K562 (cell line): ENCODE measurements at regions not wholly inside any gene's neighbourhood (a gene's known extent, or its start where the extent isn't known, plus 50 kb on each side); places are given as distances from the start of the nearest gene placed in this dataset.

Source experiments
- ATAC-seq: fragments of 200-7000 bp; cut with Tn5 transposase; 3 replicates; pipeline ENCODE4 v1.9.1; 2020; ENCODE audit warnings: moderate library complexity
- BruUV-seq: library from RNA; stranded (reverse); fragments of 400-500 nt; replicated peaks from 2 replicates; lab custom pipeline; 2021; lab: Mats Ljungman, UMichigan
- CTCF ChIA-PET: fragments of 300-600 bp; formaldehyde crosslinking; extraction: SDS; loops from one replicate; lab custom pipeline; 2021; ENCODE audit warnings: low intra/inter-chr PET ratio; lab: Yijun Ruan, JAX
- POLR2A ChIA-PET: fragments of 300-600, 350-650 bp; sonication (Branson Sonifier 250); formaldehyde crosslinking; extraction: SDS; loops from one replicate; lab custom pipeline; 2021; ENCODE audit warnings: antibody characterized with exemption, inconsistent platforms; lab: Yijun Ruan, JAX
- DNase-seq, 4 experiments: peaks; one replicate each; pipeline versions ENCODE4 v3.0.0 to v3.0.0-alpha.2; 2011 to 2018; ENCODE audit warnings: low spot score in 3 of 4, mixed read lengths in 3 of 4; ENCODE audit errors: extremely low read depth in 1 of 4
- FAIRE-seq: peaks from 2 replicates; lab custom pipeline; 2011; peaks lifted over from hg19 to GRCh38; lab: Jason Lieb, UNC
- H2AFZ ChIP-seq: 2 replicates; pipeline ENCODE4 v1.6.0; 2011; ENCODE audit warnings: low read depth, low read length, control low read depth, inconsistent platforms
- H3K27ac ChIP-seq: fragments of 200-600 bp; 3 replicates; pipeline ENCODE4 v1.8.0; 2011; ENCODE audit warnings: low read depth, mild to moderate bottlenecking, control low read depth, inconsistent platforms, low read length, moderate library complexity, mixed read lengths; ENCODE audit errors: extremely low read depth
- H3K27me3 ChIP-seq, 2 experiments: fragments of 300-600 bp in 1 of 2; 2 replicates in 1 of 2; 3 replicates in 1 of 2; pipeline versions ENCODE4 v1.6.0 to v1.8.0; 2011; ENCODE audit warnings: inconsistent platforms in 2 of 2, low read length in 2 of 2, mild to moderate bottlenecking in 1 of 2, mixed read lengths in 1 of 2, moderate library complexity in 1 of 2; ENCODE audit not compliant: control insufficient read depth in 2 of 2, insufficient read depth in 2 of 2
- H3K36me3 ChIP-seq: fragments of 300-600 bp; 3 replicates; pipeline ENCODE4 v1.8.0; 2011; ENCODE audit warnings: mild to moderate bottlenecking, low read length, inconsistent platforms; ENCODE audit not compliant: control insufficient read depth, insufficient read depth
- H3K4me1 ChIP-seq, 2 experiments: fragments of 200-600 bp in 1 of 2; replicated peaks in 1 of 2; 2 replicates in 1 of 2; 3 replicates in 1 of 2; pipeline versions ENCODE4 v1.5.1 to v1.8.0; 2011; ENCODE audit warnings: inconsistent platforms in 2 of 2, low read length in 2 of 2, mild to moderate bottlenecking in 1 of 2, mixed read lengths in 1 of 2, moderate library complexity in 1 of 2; ENCODE audit not compliant: control insufficient read depth in 2 of 2, insufficient read depth in 2 of 2
- H3K4me2 ChIP-seq: 2 replicates; pipeline ENCODE4 v1.6.1; 2011; ENCODE audit warnings: low read length, control low read depth, inconsistent platforms, mixed read lengths; ENCODE audit not compliant: insufficient read depth
- H3K4me3 ChIP-seq: fragments of 200-600 bp; sonication (generic), shearing (Covaris generic); 2 replicates; pipeline ENCODE4 v1.5.1; 2016; ENCODE audit warnings: control low read depth, inconsistent platforms
- H3K79me2 ChIP-seq: fragments of 200-600 bp; 3 replicates; pipeline ENCODE4 v1.8.0; 2011; ENCODE audit warnings: low read length, inconsistent platforms; ENCODE audit not compliant: control insufficient read depth, insufficient read depth
- H3K9ac ChIP-seq, 2 experiments: 2 replicates each; pipeline versions ENCODE4 v1.6.0 to v1.6.1; 2011; ENCODE audit warnings: low read depth in 2 of 2, low read length in 2 of 2, control low read depth in 1 of 2, inconsistent platforms in 1 of 2, mild to moderate bottlenecking in 1 of 2, mixed read lengths in 1 of 2; ENCODE audit not compliant: insufficient read depth in 1 of 2
- H3K9me1 ChIP-seq: one replicate; pipeline ENCODE4 v1.6.0; 2011; ENCODE audit warnings: inconsistent platforms, mild to moderate bottlenecking, low read length, moderate library complexity; ENCODE audit not compliant: control insufficient read depth, insufficient read depth
- H3K9me3 ChIP-seq: replicated peaks from 2 replicates; pipeline ENCODE4 v1.5.1; 2011; ENCODE audit warnings: low read depth, low read length, inconsistent platforms; ENCODE audit not compliant: control insufficient read depth, insufficient read depth
- H4K20me1 ChIP-seq: replicated peaks from 2 replicates; pipeline ENCODE4 v1.6.1; 2011; ENCODE audit warnings: low read length, inconsistent platforms, mixed read lengths; ENCODE audit not compliant: control insufficient read depth, insufficient read depth
- BMI1 ChIP-seq: fragments of 150-350 bp; IDR thresholded peaks from 2 replicates; pipeline ENCODE4 v1.6.1; 2014; ENCODE audit warnings: low read length
- CBFA2T2 ChIP-seq: fragments of 450-650 bp; conservative IDR thresholded peaks from 2 replicates; pipeline ENCODE4 v1.6.1; 2017; ENCODE audit warnings: mild to moderate bottlenecking
- CREB5 ChIP-seq: fragments of 250-450 bp; sonication (Bioruptor Pico); IDR thresholded peaks from 2 replicates; pipeline ENCODE4 v1.5.0; 2020; ENCODE audit warnings: mild to moderate bottlenecking
- E2F3 ChIP-seq: fragments of 250-450 bp; sonication (Bioruptor Pico); IDR thresholded peaks from 2 replicates; pipeline ENCODE4 v1.4.0; 2020; ENCODE audit warnings: mild to moderate bottlenecking
- GTF2E2 ChIP-seq: fragments of 200-800 bp; sonication (Bioruptor generic); IDR thresholded peaks from 2 replicates; pipeline ENCODE4 v1.6.1; 2016; ENCODE audit warnings: missing genetic modification characterization, missing compliant biosample characterization
- HLTF ChIP-seq: fragments of 450-650 bp; IDR thresholded peaks from 2 replicates; pipeline ENCODE4 v1.6.1; 2016
- POLR2G ChIP-seq: fragments of 200-400 bp; formaldehyde crosslinking; IDR thresholded peaks from 2 replicates; pipeline ENCODE4 v1.6.1; 2017; ENCODE audit warnings: low read depth, mild to moderate bottlenecking, antibody characterized with exemption, low read length, moderate library complexity
- PYGO2 ChIP-seq: fragments of 450-650 bp; IDR thresholded peaks from 2 replicates; pipeline ENCODE4 v1.6.1; 2016; ENCODE audit warnings: mild to moderate bottlenecking, missing genetic modification characterization, moderate library complexity, missing compliant biosample characterization
- ZNF592 ChIP-seq: fragments of 450-650 bp; IDR thresholded peaks from 2 replicates; pipeline ENCODE4 v1.6.1; 2017; ENCODE audit warnings: antibody characterized with exemption, mild to moderate bottlenecking
- WGBS: fragments of 100-300 bp; shearing (Covaris generic); methylation state at CpG from one replicate; pipeline ENCODE4 v1.1.6; 2016; ENCODE audit warnings: low coverage, mixed read lengths; ENCODE audit not compliant: insufficient coverage; ENCODE audit errors: missing lambda C conversion rate; 5-methylcytosine and 5-hydroxymethylcytosine counted together
- in situ Hi-C: fragments of 300-500 bp; cut with MboI; formaldehyde crosslinking; loops from 4 replicates; pipeline ENCODE4 v1.15.0; 2018; ENCODE audit warnings: inconsistent platforms, mixed read lengths
- intact Hi-C: fragments of 100-400 bp; cut with micrococcal nuclease; formaldehyde crosslinking; loops from 2 replicates; pipeline ENCODE4 v1.14.2; 2022
- TF ChIP-seq, protein P1 (sequence below): sonication (generic); formaldehyde crosslinking; IDR thresholded peaks from 2 replicates; pipeline ENCODE4 v1.8.1; 2022; ENCODE audit warnings: missing genetic modification reagents
- TF ChIP-seq, protein P2 (sequence below): fragments of 250-450 bp; sonication (Bioruptor Pico); IDR thresholded peaks from 2 replicates; pipeline ENCODE4 v1.5.0; 2021; ENCODE audit warnings: mild to moderate bottlenecking, borderline replicate concordance

- in situ Hi-C loops (no loop called here), intact Hi-C loops (no loop called here)
- H3K36me3 ChIP-seq, result no peaks in the 10 kb centered on the region
- H3K4me3 ChIP-seq, result no peak overlapping the region
- H2AFZ ChIP-seq, result no peak overlapping the region
- no peak overlapping the region for H3K4me2 ChIP-seq
- ATAC-seq (no peak), FAIRE-seq (no peak), DNase-seq (no peak)
- POLR2A ChIA-PET, result no interaction called here
- H3K9me1 ChIP-seq, result no peaks in the 10 kb centered on the region
- TF ChIP-seq, protein P1, sequence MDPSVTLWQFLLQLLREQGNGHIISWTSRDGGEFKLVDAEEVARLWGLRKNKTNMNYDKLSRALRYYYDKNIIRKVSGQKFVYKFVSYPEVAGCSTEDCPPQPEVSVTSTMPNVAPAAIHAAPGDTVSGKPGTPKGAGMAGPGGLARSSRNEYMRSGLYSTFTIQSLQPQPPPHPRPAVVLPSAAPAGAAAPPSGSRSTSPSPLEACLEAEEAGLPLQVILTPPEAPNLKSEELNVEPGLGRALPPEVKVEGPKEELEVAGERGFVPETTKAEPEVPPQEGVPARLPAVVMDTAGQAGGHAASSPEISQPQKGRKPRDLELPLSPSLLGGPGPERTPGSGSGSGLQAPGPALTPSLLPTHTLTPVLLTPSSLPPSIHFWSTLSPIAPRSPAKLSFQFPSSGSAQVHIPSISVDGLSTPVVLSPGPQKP (CRISPR knock-in tag), result no peak
- TF ChIP-seq CREB5 (CRISPR knock-in tag), result no peak
- TF ChIP-seq BMI1, result no peak
- no peak for TF ChIP-seq HLTF
- TF ChIP-seq, protein P2, sequence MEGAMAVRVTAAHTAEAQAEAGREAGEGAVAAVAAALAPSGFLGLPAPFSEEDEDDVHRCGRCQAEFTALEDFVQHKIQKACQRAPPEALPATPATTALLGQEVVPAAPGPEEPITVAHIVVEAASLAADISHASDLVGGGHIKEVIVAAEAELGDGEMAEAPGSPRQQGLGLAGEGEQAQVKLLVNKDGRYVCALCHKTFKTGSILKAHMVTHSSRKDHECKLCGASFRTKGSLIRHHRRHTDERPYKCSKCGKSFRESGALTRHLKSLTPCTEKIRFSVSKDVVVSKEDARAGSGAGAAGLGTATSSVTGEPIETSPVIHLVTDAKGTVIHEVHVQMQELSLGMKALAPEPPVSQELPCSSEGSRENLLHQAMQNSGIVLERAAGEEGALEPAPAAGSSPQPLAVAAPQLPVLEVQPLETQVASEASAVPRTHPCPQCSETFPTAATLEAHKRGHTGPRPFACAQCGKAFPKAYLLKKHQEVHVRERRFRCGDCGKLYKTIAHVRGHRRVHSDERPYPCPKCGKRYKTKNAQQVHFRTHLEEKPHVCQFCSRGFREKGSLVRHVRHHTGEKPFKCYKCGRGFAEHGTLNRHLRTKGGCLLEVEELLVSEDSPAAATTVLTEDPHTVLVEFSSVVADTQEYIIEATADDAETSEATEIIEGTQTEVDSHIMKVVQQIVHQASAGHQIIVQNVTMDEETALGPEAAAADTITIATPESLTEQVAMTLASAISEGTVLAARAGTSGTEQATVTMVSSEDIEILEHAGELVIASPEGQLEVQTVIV, result no peak
- no peak for TF ChIP-seq GTF2E2 (tag)
- no peak for TF ChIP-seq PYGO2 (tag)
- no peak for TF ChIP-seq ZNF592
- TF ChIP-seq CBFA2T2, result no peak
- no peak for TF ChIP-seq E2F3 (CRISPR knock-in tag)
- no peak for TF ChIP-seq POLR2G
- no peaks in the 10 kb centered on the region for H3K9me3 ChIP-seq
- no peak overlapping the region for H3K9ac ChIP-seq
- no peak overlapping the region for H3K27ac ChIP-seq
- H4K20me1 ChIP-seq, result no peaks in the 10 kb centered on the region
- BruUV-seq, result no TSS peak
- CTCF ChIA-PET, result no interaction called here
- WGBS, result 0% methylated on average over 6 of the region's 6 CpGs
- no peaks in the 10 kb centered on the region for H3K27me3 ChIP-seq
- H3K4me1 ChIP-seq, result no peaks in the 10 kb centered on the region
- no peaks in the 10 kb centered on the region for H3K79me2 ChIP-seq
Measured at GRCh38 chr4:180789929-180790328, 1453.3 kb upstream of the TENM3 start.
